Mucosa of gallbladder (tissue), 1 donor: ENCODE measurements at regions not wholly inside any gene's neighbourhood (a gene's known extent, or its start where the extent isn't known, plus 50 kb on each side); places are given as distances from the start of the nearest gene placed in this dataset.
"Not testable (repeated sequence)": the region's sequence is repeated elsewhere in the genome, so short reads cannot be mapped to it uniquely, and the experiment has no call there.

Source experiments
- DNase-seq: peaks from one replicate; pipeline ENCODE4 v3.0.0-alpha.2; 2020; ENCODE audit warnings: low spot score
- donor health status: DM: no; HTN: no; CAD: no.

GRCh38 chr4:18675586-18676525, 654.3 kb upstream of the LCORL start:
- DNase-seq: no peak

- DNase-seq: no peak
Observed at GRCh38 chr4:18670034-18670433, 648.5 kb upstream of the LCORL start.

GRCh38 chr4:18669390-18669789, 647.8 kb upstream of the LCORL start:
- DNase-seq: no peak

GRCh38 chr4:18666322-18666721, 644.8 kb upstream of the LCORL start:
- DNase-seq: no peak

- no peak for DNase-seq
Observed at GRCh38 chr4:18664171-18664570, 642.6 kb upstream of the LCORL start.

- peak; percentile 41 for DNase-seq
Observed at GRCh38 chr4:18645351-18645750, 623.8 kb upstream of the LCORL start.

GRCh38 chr4:18641334-18641733, 619.8 kb upstream of the LCORL start:
- DNase-seq: no peak

- no peak for DNase-seq
Observed at GRCh38 chr4:18638031-18638430, 616.5 kb upstream of the LCORL start.

- no peak for DNase-seq
Observed at GRCh38 chr4:18636001-18636585, 614.5 kb upstream of the LCORL start.

GRCh38 chr4:18635531-18635930, 614.0 kb upstream of the LCORL start:
- no peak for DNase-seq

- no peak for DNase-seq
Observed at GRCh38 chr4:18631586-18631985, 610.0 kb upstream of the LCORL start.

GRCh38 chr4:18630218-18631110, 608.9 kb upstream of the LCORL start:
- DNase-seq: no peak

- DNase-seq: no peak
Observed at GRCh38 chr4:18627447-18628005, 606.0 kb upstream of the LCORL start.

- no peak for DNase-seq
Observed at GRCh38 chr4:18626996-18627395, 605.4 kb upstream of the LCORL start.

- no peak for DNase-seq
Observed at GRCh38 chr4:18626366-18626765, 604.8 kb upstream of the LCORL start.

- DNase-seq: no peak
Observed at GRCh38 chr4:18621186-18621585, 599.6 kb upstream of the LCORL start.

- no peak for DNase-seq
Observed at GRCh38 chr4:18616720-18617119, 595.2 kb upstream of the LCORL start.

- DNase-seq: no peak
Observed at GRCh38 chr4:18611026-18611425, 589.5 kb upstream of the LCORL start.

GRCh38 chr4:18608908-18609533, 587.5 kb upstream of the LCORL start:
- no peak for DNase-seq

GRCh38 chr4:18602610-18603009, 581.1 kb upstream of the LCORL start:
- not testable (repeated sequence) for DNase-seq

GRCh38 chr4:18593297-18594002, 571.9 kb upstream of the LCORL start:
- DNase-seq: peak; percentile 63
